GM23338 (cell line): ENCODE measurements at regions not wholly inside any gene's neighbourhood (a gene's known extent, or its start where the extent isn't known, plus 50 kb on each side); places are given as distances from the start of the nearest gene placed in this dataset.
A peak's percentile ranks its signal among the peaks of the same experiment; 100 is the strongest.

Source experiments
- ATAC-seq: fragments of 200-7000 bp; cut with Tn5 transposase; 3 replicates; pipeline ENCODE4 v1.9.1; 2020
- DNase-seq: peaks from one replicate; pipeline ENCODE4 v3.0.0-alpha.2; 2015; ENCODE audit warnings: low spot score
- H2AFZ ChIP-seq: fragments of 200-600 bp; sonication (generic); 2 replicates; pipeline ENCODE4 v1.8.0; 2016; ENCODE audit warnings: antibody characterized with exemption, mild to moderate bottlenecking, moderate library complexity
- H3F3A ChIP-seq: fragments of 200-600 bp; sonication (generic); replicated peaks from 2 replicates; pipeline ENCODE4 v1.8.0; 2017; ENCODE audit warnings: antibody characterized with exemption, mixed run types, low read depth
- H3K27ac ChIP-seq: fragments of 200-600 bp; sonication (generic); 2 replicates; pipeline ENCODE4 v1.6.1; 2016; ENCODE audit warnings: low read depth
- H3K27me3 ChIP-seq: fragments of 200-600 bp; sonication (generic); 2 replicates; pipeline ENCODE4 v1.8.0; 2016; ENCODE audit warnings: mild to moderate bottlenecking, mixed run types, moderate library complexity; ENCODE audit not compliant: insufficient read depth
- H3K36me3 ChIP-seq: fragments of 200-600 bp; sonication (generic); 2 replicates; pipeline ENCODE4 v1.8.0; 2016; ENCODE audit warnings: mild to moderate bottlenecking; ENCODE audit not compliant: insufficient read depth
- H3K4me1 ChIP-seq: fragments of 200-600 bp; sonication (generic); 2 replicates; pipeline ENCODE4 v1.8.0; 2016; ENCODE audit warnings: mild to moderate bottlenecking, moderate library complexity; ENCODE audit not compliant: insufficient read depth
- H3K4me2 ChIP-seq: fragments of 200-600 bp; sonication (generic); 2 replicates; pipeline ENCODE4 v1.7.1; 2017; ENCODE audit warnings: mixed run types
- H3K4me3 ChIP-seq: fragments of 200-600 bp; sonication (generic); 2 replicates; pipeline ENCODE4 v1.6.1; 2016; ENCODE audit warnings: mixed run types
- H3K79me2 ChIP-seq: fragments of 200-600 bp; sonication (generic); replicated peaks from 2 replicates; pipeline ENCODE4 v1.8.0; 2017; ENCODE audit warnings: mild to moderate bottlenecking; ENCODE audit not compliant: insufficient read depth
- H3K9me2 ChIP-seq: fragments of 200-600 bp; sonication (generic); 2 replicates; pipeline ENCODE4 v1.8.0; 2017; ENCODE audit not compliant: insufficient read depth
- H4K20me1 ChIP-seq: fragments of 200-600 bp; sonication (generic); replicated peaks from 2 replicates; pipeline ENCODE4 v1.8.0; 2017; ENCODE audit warnings: mild to moderate bottlenecking; ENCODE audit not compliant: insufficient read depth
- H3K27ac Mint-ChIP-seq: 2 replicates; pipeline ENCODE4 v1.8.0; 2020; ENCODE audit warnings: inconsistent platforms, mild to moderate bottlenecking, moderate library complexity, mixed read lengths
- H3K27me3 Mint-ChIP-seq: 3 replicates; pipeline ENCODE4 v1.8.0; 2022; ENCODE audit warnings: low read depth, mild to moderate bottlenecking, moderate library complexity, mixed read lengths, inconsistent platforms; ENCODE audit not compliant: insufficient read depth, poor library complexity
- H3K36me3 Mint-ChIP-seq: 3 replicates; pipeline ENCODE4 v1.8.0; 2021; ENCODE audit warnings: low read depth, mild to moderate bottlenecking, inconsistent platforms, moderate library complexity, mixed read lengths
- H3K4me1 Mint-ChIP-seq: 3 replicates; pipeline ENCODE4 v1.8.0; 2020; ENCODE audit warnings: mild to moderate bottlenecking, inconsistent platforms, mixed read lengths
- H3K4me3 Mint-ChIP-seq: 3 replicates; pipeline ENCODE4 v1.8.0; 2021; ENCODE audit warnings: moderate library complexity, mild to moderate bottlenecking, inconsistent platforms, mixed read lengths
- H3K9me3 Mint-ChIP-seq: 3 replicates; pipeline ENCODE4 v1.8.0; 2020; ENCODE audit warnings: moderate library complexity, mild to moderate bottlenecking, inconsistent platforms, mixed read lengths
- CREB1 ChIP-seq: fragments of 250-450 bp; sonication (Bioruptor Pico); IDR thresholded peaks from 2 replicates; pipeline ENCODE4 v1.5.0; 2020; ENCODE audit warnings: low read depth, mild to moderate bottlenecking, moderate library complexity
- JUNB ChIP-seq: IDR thresholded peaks from one replicate; pipeline ENCODE4 v1.6.1; 2016; ENCODE audit warnings: antibody characterized with exemption; ENCODE audit not compliant: unreplicated experiment
- NANOG ChIP-seq: IDR thresholded peaks from 2 replicates; pipeline ENCODE4 v1.6.1; 2016; ENCODE audit warnings: antibody characterized with exemption, borderline replicate concordance
- POLR2AphosphoS5 ChIP-seq: IDR thresholded peaks from 2 replicates; pipeline ENCODE4 v1.6.1; 2016; ENCODE audit warnings: antibody characterized with exemption, low read depth
- ZNF331 ChIP-seq: fragments of 250-450 bp; sonication (Bioruptor Pico); IDR thresholded peaks from 2 replicates; pipeline ENCODE4 v1.5.0; 2020; ENCODE audit warnings: low read depth, mild to moderate bottlenecking, moderate library complexity
- TF ChIP-seq, protein P1 (sequence below): IDR thresholded peaks from 2 replicates; pipeline ENCODE4 v1.6.1; 2016; ENCODE audit warnings: antibody characterized with exemption
- TF ChIP-seq, protein P2 (sequence below): IDR thresholded peaks from one replicate; pipeline ENCODE4 v1.6.1; 2018; ENCODE audit warnings: antibody characterized with exemption; ENCODE audit not compliant: unreplicated experiment
- TF ChIP-seq, protein P3 (sequence below): fragments of 250-450 bp; sonication (Bioruptor Pico); IDR thresholded peaks from 2 replicates; pipeline ENCODE4 v1.5.0; 2020; ENCODE audit warnings: mild to moderate bottlenecking, moderate library complexity

DNA sequence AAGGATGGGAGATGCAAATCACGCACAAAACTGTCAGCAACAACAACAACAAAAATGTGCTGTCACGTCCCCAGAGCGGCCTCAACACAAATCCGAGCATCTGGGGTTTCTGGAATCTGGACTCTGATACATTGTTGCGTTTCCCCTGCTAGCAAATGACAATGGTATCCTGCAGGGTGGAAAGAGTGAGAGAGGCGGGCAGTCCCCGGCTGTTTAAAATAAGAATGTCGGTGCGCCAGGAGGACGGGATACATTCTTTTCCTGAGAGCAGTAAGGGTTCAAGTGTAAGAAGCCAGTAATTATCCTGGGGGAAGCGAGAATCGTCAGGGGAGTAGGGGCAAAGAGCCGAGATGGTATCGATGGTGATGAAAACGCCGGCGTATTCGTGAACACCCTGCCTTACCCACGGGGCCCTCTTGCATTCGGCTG, 310.2 kb downstream of the ASMT start:
- Histone ChIP-seq H3K27ac (peak overlapping the region; percentile 97), H3K27me3 (no peaks in the 10 kb centered on the region), H3K4me3 (no peak overlapping the region), H3K4me1 (peaks cover 11% of the 10 kb centered on the region), H3F3A (peaks cover 11% of the 10 kb centered on the region), H2AFZ (no peak overlapping the region), H3K9me2 (no peaks in the 10 kb centered on the region), H3K79me2 (no peaks in the 10 kb centered on the region), H4K20me1 (no peaks in the 10 kb centered on the region), H3K36me3 (no peaks in the 10 kb centered on the region), H3K4me2 (peak overlapping the region; percentile 14; the same call in 1 of the 2 replicates)
- ATAC-seq (peak; percentile 92), DNase-seq (peak; percentile 97)
- peaks cover 20% of the 10 kb centered on the region for H3K27me3 Mint-ChIP-seq
- peak; percentile 72 for TF ChIP-seq JUNB
- no peak for TF ChIP-seq ZNF331 (CRISPR knock-in tag)
- TF ChIP-seq NANOG, result peak; percentile 78; the same call in 1 of the 2 replicates
- TF ChIP-seq, protein P1, sequence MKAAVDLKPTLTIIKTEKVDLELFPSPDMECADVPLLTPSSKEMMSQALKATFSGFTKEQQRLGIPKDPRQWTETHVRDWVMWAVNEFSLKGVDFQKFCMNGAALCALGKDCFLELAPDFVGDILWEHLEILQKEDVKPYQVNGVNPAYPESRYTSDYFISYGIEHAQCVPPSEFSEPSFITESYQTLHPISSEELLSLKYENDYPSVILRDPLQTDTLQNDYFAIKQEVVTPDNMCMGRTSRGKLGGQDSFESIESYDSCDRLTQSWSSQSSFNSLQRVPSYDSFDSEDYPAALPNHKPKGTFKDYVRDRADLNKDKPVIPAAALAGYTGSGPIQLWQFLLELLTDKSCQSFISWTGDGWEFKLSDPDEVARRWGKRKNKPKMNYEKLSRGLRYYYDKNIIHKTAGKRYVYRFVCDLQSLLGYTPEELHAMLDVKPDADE, result peak; percentile 39; the same call in 1 of the 2 replicates
- no peaks in the 10 kb centered on the region; the same call in 2 of the 3 replicates for H3K9me3 Mint-ChIP-seq
- peak overlapping the region; percentile 83 for H3K27ac Mint-ChIP-seq
- H3K4me3 Mint-ChIP-seq, result peak overlapping the region; percentile 30
- peaks cover 3% of the 10 kb centered on the region for H3K36me3 Mint-ChIP-seq
- H3K4me1 Mint-ChIP-seq, result peaks cover 29% of the 10 kb centered on the region

DNA sequence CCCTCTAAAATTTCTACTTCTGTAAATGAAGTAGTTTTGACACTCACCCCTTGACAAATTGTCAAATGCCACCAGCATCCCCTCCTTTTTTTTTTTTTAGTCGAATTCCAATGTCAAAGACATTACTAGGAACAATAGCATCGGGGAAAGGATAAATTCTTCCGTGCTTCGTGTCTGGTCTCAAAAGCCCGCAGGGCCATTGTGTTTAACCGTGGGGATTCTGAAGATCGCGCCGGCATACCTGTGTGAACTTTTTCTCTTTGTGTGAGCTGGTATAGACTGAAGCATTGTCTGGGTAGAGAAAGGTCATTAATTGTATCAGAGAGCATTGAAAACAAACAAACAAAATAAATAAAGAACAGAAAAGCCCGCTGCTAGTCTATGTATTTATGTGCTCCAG, 313.9 kb downstream of the ASMT start:
- peaks cover 19% of the 10 kb centered on the region for H3K27me3 Mint-ChIP-seq
- Histone ChIP-seq H3K4me3 (no peak overlapping the region), H4K20me1 (no peaks in the 10 kb centered on the region), H3K36me3 (no peaks in the 10 kb centered on the region), H3K27ac (no peak overlapping the region), H2AFZ (no peak overlapping the region), H3K4me1 (peaks cover 4% of the 10 kb centered on the region), H3K9me2 (no peaks in the 10 kb centered on the region), H3K79me2 (no peaks in the 10 kb centered on the region), H3K27me3 (no peaks in the 10 kb centered on the region), H3F3A (peaks cover 9% of the 10 kb centered on the region), H3K4me2 (no peak overlapping the region)
- H3K9me3 Mint-ChIP-seq, result no peaks in the 10 kb centered on the region; the same call in 2 of the 3 replicates
- peaks cover 21% of the 10 kb centered on the region for H3K4me1 Mint-ChIP-seq
- peak; percentile 56 for ATAC-seq
- H3K4me3 Mint-ChIP-seq, result no peak overlapping the region
- no peak overlapping the region for H3K27ac Mint-ChIP-seq
- peak; percentile 87 for DNase-seq
- no peaks in the 10 kb centered on the region; the same call in 2 of the 3 replicates for H3K36me3 Mint-ChIP-seq
- TF ChIP-seq, protein P1, result no peak
- TF ChIP-seq ZNF331 (CRISPR knock-in tag) (no peak), POLR2AphosphoS5 (no peak), JUNB (no peak), CREB1 (CRISPR knock-in tag) (no peak)
- TF ChIP-seq, protein P2, sequence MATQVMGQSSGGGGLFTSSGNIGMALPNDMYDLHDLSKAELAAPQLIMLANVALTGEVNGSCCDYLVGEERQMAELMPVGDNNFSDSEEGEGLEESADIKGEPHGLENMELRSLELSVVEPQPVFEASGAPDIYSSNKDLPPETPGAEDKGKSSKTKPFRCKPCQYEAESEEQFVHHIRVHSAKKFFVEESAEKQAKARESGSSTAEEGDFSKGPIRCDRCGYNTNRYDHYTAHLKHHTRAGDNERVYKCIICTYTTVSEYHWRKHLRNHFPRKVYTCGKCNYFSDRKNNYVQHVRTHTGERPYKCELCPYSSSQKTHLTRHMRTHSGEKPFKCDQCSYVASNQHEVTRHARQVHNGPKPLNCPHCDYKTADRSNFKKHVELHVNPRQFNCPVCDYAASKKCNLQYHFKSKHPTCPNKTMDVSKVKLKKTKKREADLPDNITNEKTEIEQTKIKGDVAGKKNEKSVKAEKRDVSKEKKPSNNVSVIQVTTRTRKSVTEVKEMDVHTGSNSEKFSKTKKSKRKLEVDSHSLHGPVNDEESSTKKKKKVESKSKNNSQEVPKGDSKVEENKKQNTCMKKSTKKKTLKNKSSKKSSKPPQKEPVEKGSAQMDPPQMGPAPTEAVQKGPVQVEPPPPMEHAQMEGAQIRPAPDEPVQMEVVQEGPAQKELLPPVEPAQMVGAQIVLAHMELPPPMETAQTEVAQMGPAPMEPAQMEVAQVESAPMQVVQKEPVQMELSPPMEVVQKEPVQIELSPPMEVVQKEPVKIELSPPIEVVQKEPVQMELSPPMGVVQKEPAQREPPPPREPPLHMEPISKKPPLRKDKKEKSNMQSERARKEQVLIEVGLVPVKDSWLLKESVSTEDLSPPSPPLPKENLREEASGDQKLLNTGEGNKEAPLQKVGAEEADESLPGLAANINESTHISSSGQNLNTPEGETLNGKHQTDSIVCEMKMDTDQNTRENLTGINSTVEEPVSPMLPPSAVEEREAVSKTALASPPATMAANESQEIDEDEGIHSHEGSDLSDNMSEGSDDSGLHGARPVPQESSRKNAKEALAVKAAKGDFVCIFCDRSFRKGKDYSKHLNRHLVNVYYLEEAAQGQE, result no peak
- TF ChIP-seq, protein P3, sequence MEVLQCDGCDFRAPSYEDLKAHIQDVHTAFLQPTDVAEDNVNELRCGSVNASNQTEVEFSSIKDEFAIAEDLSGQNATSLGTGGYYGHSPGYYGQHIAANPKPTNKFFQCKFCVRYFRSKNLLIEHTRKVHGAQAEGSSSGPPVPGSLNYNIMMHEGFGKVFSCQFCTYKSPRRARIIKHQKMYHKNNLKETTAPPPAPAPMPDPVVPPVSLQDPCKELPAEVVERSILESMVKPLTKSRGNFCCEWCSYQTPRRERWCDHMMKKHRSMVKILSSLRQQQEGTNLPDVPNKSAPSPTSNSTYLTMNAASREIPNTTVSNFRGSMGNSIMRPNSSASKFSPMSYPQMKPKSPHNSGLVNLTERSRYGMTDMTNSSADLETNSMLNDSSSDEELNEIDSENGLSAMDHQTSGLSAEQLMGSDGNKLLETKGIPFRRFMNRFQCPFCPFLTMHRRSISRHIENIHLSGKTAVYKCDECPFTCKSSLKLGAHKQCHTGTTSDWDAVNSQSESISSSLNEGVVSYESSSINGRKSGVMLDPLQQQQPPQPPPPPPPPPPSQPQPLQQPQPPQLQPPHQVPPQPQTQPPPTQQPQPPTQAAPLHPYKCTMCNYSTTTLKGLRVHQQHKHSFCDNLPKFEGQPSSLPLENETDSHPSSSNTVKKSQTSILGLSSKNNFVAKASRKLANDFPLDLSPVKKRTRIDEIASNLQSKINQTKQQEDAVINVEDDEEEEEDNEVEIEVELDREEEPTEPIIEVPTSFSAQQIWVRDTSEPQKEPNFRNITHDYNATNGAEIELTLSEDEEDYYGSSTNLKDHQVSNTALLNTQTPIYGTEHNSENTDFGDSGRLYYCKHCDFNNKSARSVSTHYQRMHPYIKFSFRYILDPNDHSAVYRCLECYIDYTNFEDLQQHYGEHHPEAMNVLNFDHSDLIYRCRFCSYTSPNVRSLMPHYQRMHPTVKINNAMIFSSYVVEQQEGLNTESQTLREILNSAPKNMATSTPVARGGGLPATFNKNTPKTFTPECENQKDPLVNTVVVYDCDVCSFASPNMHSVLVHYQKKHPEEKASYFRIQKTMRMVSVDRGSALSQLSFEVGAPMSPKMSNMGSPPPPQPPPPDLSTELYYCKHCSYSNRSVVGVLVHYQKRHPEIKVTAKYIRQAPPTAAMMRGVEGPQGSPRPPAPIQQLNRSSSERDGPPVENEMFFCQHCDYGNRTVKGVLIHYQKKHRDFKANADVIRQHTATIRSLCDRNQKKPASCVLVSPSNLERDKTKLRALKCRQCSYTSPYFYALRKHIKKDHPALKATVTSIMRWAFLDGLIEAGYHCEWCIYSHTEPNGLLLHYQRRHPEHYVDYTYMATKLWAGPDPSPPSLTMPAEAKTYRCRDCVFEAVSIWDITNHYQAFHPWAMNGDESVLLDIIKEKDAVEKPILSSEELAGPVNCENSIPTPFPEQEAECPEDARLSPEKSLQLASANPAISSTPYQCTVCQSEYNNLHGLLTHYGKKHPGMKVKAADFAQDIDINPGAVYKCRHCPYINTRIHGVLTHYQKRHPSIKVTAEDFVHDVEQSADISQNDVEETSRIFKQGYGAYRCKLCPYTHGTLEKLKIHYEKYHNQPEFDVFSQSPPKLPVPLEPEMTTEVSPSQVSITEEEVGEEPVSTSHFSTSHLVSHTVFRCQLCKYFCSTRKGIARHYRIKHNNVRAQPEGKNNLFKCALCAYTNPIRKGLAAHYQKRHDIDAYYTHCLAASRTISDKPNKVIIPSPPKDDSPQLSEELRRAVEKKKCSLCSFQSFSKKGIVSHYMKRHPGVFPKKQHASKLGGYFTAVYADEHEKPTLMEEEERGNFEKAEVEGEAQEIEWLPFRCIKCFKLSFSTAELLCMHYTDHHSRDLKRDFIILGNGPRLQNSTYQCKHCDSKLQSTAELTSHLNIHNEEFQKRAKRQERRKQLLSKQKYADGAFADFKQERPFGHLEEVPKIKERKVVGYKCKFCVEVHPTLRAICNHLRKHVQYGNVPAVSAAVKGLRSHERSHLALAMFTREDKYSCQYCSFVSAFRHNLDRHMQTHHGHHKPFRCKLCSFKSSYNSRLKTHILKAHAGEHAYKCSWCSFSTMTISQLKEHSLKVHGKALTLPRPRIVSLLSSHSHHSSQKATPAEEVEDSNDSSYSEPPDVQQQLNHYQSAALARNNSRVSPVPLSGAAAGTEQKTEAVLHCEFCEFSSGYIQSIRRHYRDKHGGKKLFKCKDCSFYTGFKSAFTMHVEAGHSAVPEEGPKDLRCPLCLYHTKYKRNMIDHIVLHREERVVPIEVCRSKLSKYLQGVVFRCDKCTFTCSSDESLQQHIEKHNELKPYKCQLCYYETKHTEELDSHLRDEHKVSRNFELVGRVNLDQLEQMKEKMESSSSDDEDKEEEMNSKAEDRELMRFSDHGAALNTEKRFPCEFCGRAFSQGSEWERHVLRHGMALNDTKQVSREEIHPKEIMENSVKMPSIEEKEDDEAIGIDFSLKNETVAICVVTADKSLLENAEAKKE (CRISPR knock-in tag), result no peak
